Right atrium auricular region (tissue), 2 donors: ENCODE measurements at regions not wholly inside any gene's neighbourhood (a gene's known extent, or its start where the extent isn't known, plus 50 kb on each side); places are given as distances from the start of the nearest gene placed in this dataset.

Experiments used
- DNase-seq: peaks from one replicate; pipeline ENCODE4 v3.0.0-alpha.2; 2019; ENCODE audit warnings: low spot score
- H3K27ac ChIP-seq, 2 donors: fragments of 200-600 bp; sonication (generic); 1 replicate in 1 of 2; 2 replicates in 1 of 2; pipeline ENCODE4 v1.5.1; 2016 to 2019
- H3K27me3 ChIP-seq, 2 donors: fragments of 200-600 bp; sonication (generic); one replicate each; pipeline versions ENCODE4 v1.5.1 to v1.6.0; 2017 to 2019
- H3K36me3 ChIP-seq: fragments of 200-600 bp; sonication (generic); one replicate; pipeline ENCODE4 v1.5.1; 2016
- H3K4me1 ChIP-seq, 2 donors: fragments of 200-600 bp; sonication (generic); one replicate each; pipeline versions ENCODE4 v1.5.1 to v1.6.0; 2017 to 2019
- H3K4me3 ChIP-seq, 2 donors: fragments of 200-600 bp; sonication (generic); 1 replicate in 1 of 2; 2 replicates in 1 of 2; pipeline ENCODE4 v1.5.1; 2017 to 2019; ENCODE audit warnings: mild to moderate bottlenecking in 1 of 2, moderate library complexity in 1 of 2
- H3K9me3 ChIP-seq, 2 donors: fragments of 200-600 bp; sonication (generic); one replicate each; pipeline ENCODE4 v1.5.1; 2019
- CTCF ChIP-seq, 2 donors: fragments of 200-600 bp; sonication (generic); IDR thresholded peaks; one replicate each; pipeline ENCODE4 v1.5.1; 2019; ENCODE audit warnings: antibody characterized with exemption in 2 of 2

- H3K27ac ChIP-seq: no peak overlapping the region
- H3K4me3 ChIP-seq: no peak overlapping the region
- peaks cover 0 to 4% of the 10 kb centered on the region in 2 donors for H3K9me3 ChIP-seq
- DNase-seq: no peak
- no peaks in the 10 kb centered on the region for H3K4me1 ChIP-seq
- H3K27me3 ChIP-seq: no peaks in the 10 kb centered on the region
- no peaks in the 10 kb centered on the region for H3K36me3 ChIP-seq
- no peak for TF ChIP-seq CTCF (IDR thresholded peaks at IDR 0.05)
These were observed 65.8 kb upstream of the AKAP13 start for GRCh38 chr15:85314633-85315032.

GRCh38 chr15:85316244-85316934, 64.0 kb upstream of the AKAP13 start:
- H3K27ac ChIP-seq: no peak overlapping the region
- H3K27me3 ChIP-seq: no peaks in the 10 kb centered on the region
- no peak for TF ChIP-seq CTCF (IDR thresholded peaks at IDR 0.05)
- H3K4me1 ChIP-seq: no peaks in the 10 kb centered on the region
- no peak for DNase-seq
- no peak overlapping the region for H3K4me3 ChIP-seq
- H3K36me3 ChIP-seq: no peaks in the 10 kb centered on the region
- H3K9me3 ChIP-seq: peaks cover 0 to 4% of the 10 kb centered on the region in 2 donors

- no peaks in the 10 kb centered on the region for H3K27me3 ChIP-seq
- H3K4me3 ChIP-seq: no peak overlapping the region
- H3K27ac ChIP-seq: no peak overlapping the region
- peaks cover 0 to 7% of the 10 kb centered on the region in 2 donors for H3K9me3 ChIP-seq
- H3K4me1 ChIP-seq: no peaks in the 10 kb centered on the region
- DNase-seq: no peak
- peak in 1 of 2 donors; percentile 13 for TF ChIP-seq CTCF (IDR thresholded peaks at IDR 0.05)
- no peaks in the 10 kb centered on the region for H3K36me3 ChIP-seq
These were observed 62.2 kb upstream of the AKAP13 start for GRCh38 chr15:85318048-85318731.

GRCh38 chr15:85318732-85319076, 61.7 kb upstream of the AKAP13 start:
- no peaks in the 10 kb centered on the region for H3K36me3 ChIP-seq
- no peaks in the 10 kb centered on the region for H3K27me3 ChIP-seq
- TF ChIP-seq CTCF (IDR thresholded peaks at IDR 0.05): no peak
- peaks cover 0 to 8% of the 10 kb centered on the region in 2 donors for H3K9me3 ChIP-seq
- no peaks in the 10 kb centered on the region for H3K4me1 ChIP-seq
- DNase-seq: no peak
- no peak overlapping the region for H3K4me3 ChIP-seq
- no peak overlapping the region for H3K27ac ChIP-seq

GRCh38 chr15:85324202-85324601, 56.2 kb upstream of the AKAP13 start:
- DNase-seq: no peak
- TF ChIP-seq CTCF (IDR thresholded peaks at IDR 0.05): no peak
- Histone ChIP-seq H3K4me3 (no peak overlapping the region), H3K4me1 (peaks cover 0 to under 1% of the 10 kb centered on the region in 2 donors), H3K27me3 (no peaks in the 10 kb centered on the region), H3K27ac (no peak overlapping the region), H3K36me3 (no peaks in the 10 kb centered on the region), H3K9me3 (peaks cover 0 to 8% of the 10 kb centered on the region in 2 donors)
